ENCODE measurements at regions not wholly inside any gene's neighbourhood (a gene's known extent, or its start where the extent isn't known, plus 50 kb on each side); places are given as distances from the start of the nearest gene placed in this dataset.

- Histone ChIP-seq H3K36me3 (ENCODE audit: insufficient read depth, low read length, poor library complexity, severe bottlenecking) (no peaks in the 10 kb centered on the region), H3K4me3 (ENCODE audit: low read depth, low read length, poor library complexity, severe bottlenecking) (no peak overlapping the region), H3K9me3 (ENCODE audit: low read depth, low read length, poor library complexity, severe bottlenecking) (no peaks in the 10 kb centered on the region), H3K27ac (ENCODE audit: low read depth, low read length, poor library complexity, severe bottlenecking) (no peak overlapping the region), H3K4me1 (ENCODE audit: insufficient read depth, low read length, poor library complexity, severe bottlenecking) (no peaks in the 10 kb centered on the region), H3K27me3 (replicated peaks; ENCODE audit: insufficient read depth, low read depth, low read length, poor library complexity) (no peaks in the 10 kb centered on the region)
- DNase-seq (ENCODE audit: low spot score), result no peak
- ChIA-PET CTCF (no interaction called here), POLR2A (ENCODE audit: low non-redundant PET) (no interaction called here)
- BruUV-seq (replicated peaks), result no TSS peak
- intact Hi-C loops (cut with micrococcal nuclease; ENCODE audit: unreplicated experiment), result no loop called here
- TF ChIP-seq CTCF (conservative IDR thresholded peaks at IDR 0.05; ENCODE audit: low read depth, low read length) (no peak), EZH2 (IDR thresholded peaks at IDR 0.05; ENCODE audit: borderline replicate concordance, low read depth, low read length, poor library complexity, severe bottlenecking) (no peak)
Observed at GRCh38 chr4:33025236-33025635, 2305.1 kb downstream of the PCDH7 start.

GRCh38 chr4:33029976-33030375 lies 2309.8 kb downstream of the PCDH7 start:
- Histone ChIP-seq H3K9me3 (ENCODE audit: low read depth, low read length, poor library complexity, severe bottlenecking) (no peaks in the 10 kb centered on the region), H3K4me3 (ENCODE audit: low read depth, low read length, poor library complexity, severe bottlenecking) (no peak overlapping the region), H3K27me3 (replicated peaks; ENCODE audit: insufficient read depth, low read depth, low read length, poor library complexity) (no peaks in the 10 kb centered on the region), H3K27ac (ENCODE audit: low read depth, low read length, poor library complexity, severe bottlenecking) (no peak overlapping the region), H3K36me3 (ENCODE audit: insufficient read depth, low read length, poor library complexity, severe bottlenecking) (no peaks in the 10 kb centered on the region), H3K4me1 (ENCODE audit: insufficient read depth, low read length, poor library complexity, severe bottlenecking) (no peaks in the 10 kb centered on the region)
- no peak for TF ChIP-seq EZH2 (IDR thresholded peaks at IDR 0.05; ENCODE audit: borderline replicate concordance, low read depth, low read length, poor library complexity, severe bottlenecking)
- TF ChIP-seq CTCF (conservative IDR thresholded peaks at IDR 0.05; ENCODE audit: low read depth, low read length), result no peak
- BruUV-seq (replicated peaks), result no TSS peak
- no peak for DNase-seq (ENCODE audit: low spot score)
- POLR2A ChIA-PET (ENCODE audit: low non-redundant PET), result no interaction called here
- intact Hi-C loops (cut with micrococcal nuclease; ENCODE audit: unreplicated experiment), result no loop called here
- CTCF ChIA-PET, result no interaction called here

GRCh38 chr4:33031328-33031727 lies 2311.2 kb downstream of the PCDH7 start:
- Histone ChIP-seq H3K27ac (ENCODE audit: low read depth, low read length, poor library complexity, severe bottlenecking) (no peak overlapping the region), H3K27me3 (replicated peaks; ENCODE audit: insufficient read depth, low read depth, low read length, poor library complexity) (no peaks in the 10 kb centered on the region), H3K4me1 (ENCODE audit: insufficient read depth, low read length, poor library complexity, severe bottlenecking) (no peaks in the 10 kb centered on the region), H3K9me3 (ENCODE audit: low read depth, low read length, poor library complexity, severe bottlenecking) (no peaks in the 10 kb centered on the region), H3K36me3 (ENCODE audit: insufficient read depth, low read length, poor library complexity, severe bottlenecking) (no peaks in the 10 kb centered on the region), H3K4me3 (ENCODE audit: low read depth, low read length, poor library complexity, severe bottlenecking) (no peak overlapping the region)
- no TSS peak for BruUV-seq (replicated peaks)
- no peak for TF ChIP-seq CTCF (conservative IDR thresholded peaks at IDR 0.05; ENCODE audit: low read depth, low read length)
- TF ChIP-seq EZH2 (IDR thresholded peaks at IDR 0.05; ENCODE audit: borderline replicate concordance, low read depth, low read length, poor library complexity, severe bottlenecking), result no peak
- intact Hi-C loops (cut with micrococcal nuclease; ENCODE audit: unreplicated experiment), result no loop called here
- POLR2A ChIA-PET (ENCODE audit: low non-redundant PET), result no interaction called here
- CTCF ChIA-PET, result no interaction called here
- DNase-seq (ENCODE audit: low spot score), result no peak
